Stomach (tissue), 8 donors: ENCODE measurements at regions not wholly inside any gene's neighbourhood (a gene's known extent, or its start where the extent isn't known, plus 50 kb on each side); places are given as distances from the start of the nearest gene placed in this dataset.
"Not testable (repeated sequence)": the region's sequence is repeated elsewhere in the genome, so short reads cannot be mapped to it uniquely, and the experiment has no call there.

Experiments used
- DNase-seq, 2 donors: peaks; one replicate each; pipeline versions ENCODE4 v3.0.0 to v3.0.0-alpha.2; 2013 to 2019
- H3K27ac ChIP-seq, 5 donors: fragments of 200-600 bp in 4 of 5; sonication (generic) in 4 of 5; one replicate each; pipeline ENCODE4 v1.5.1; 2013 to 2019; ENCODE audit warnings: mild to moderate bottlenecking in 1 of 5, moderate library complexity in 1 of 5
- H3K27me3 ChIP-seq, 3 donors: fragments of 200-600 bp; sonication (generic); one replicate each; pipeline ENCODE4 v1.5.1; 2017 to 2019; ENCODE audit warnings: mixed run types in 1 of 3
- H3K36me3 ChIP-seq, 4 donors: fragments of 200-600 bp; sonication (generic); 1 replicate in 3 of 4; 2 replicates in 1 of 4; pipeline ENCODE4 v1.5.1; 2016 to 2019
- H3K4me1 ChIP-seq, 4 donors: fragments of 200-600 bp; sonication (generic); one replicate each; pipeline ENCODE4 v1.5.1; 2016 to 2019
- H3K4me3 ChIP-seq, 4 donors: fragments of 200-600 bp; sonication (generic) in 3 of 4; one replicate each; pipeline ENCODE4 v1.5.1; 2016 to 2019; ENCODE audit warnings: mild to moderate bottlenecking in 1 of 4
- H3K9me3 ChIP-seq, 4 donors: fragments of 200-600 bp; sonication (generic); one replicate each; pipeline ENCODE4 v1.5.1; 2016 to 2019
- EP300 ChIP-seq: sonication (generic); formaldehyde crosslinking; IDR thresholded peaks from one replicate; pipeline ENCODE4 v1.6.1; 2017; ENCODE audit warnings: antibody characterized with exemption
- POLR2A ChIP-seq, 4 donors: fragments of 450-650 bp; IDR thresholded peaks; one replicate each; pipeline ENCODE4 v1.6.1; 2016; ENCODE audit warnings: antibody characterized with exemption in 4 of 4, control low read depth in 2 of 4, mild to moderate bottlenecking in 1 of 4, moderate library complexity in 1 of 4
- POLR2AphosphoS5 ChIP-seq, 3 donors: sonication (generic); formaldehyde crosslinking; IDR thresholded peaks; one replicate each; pipeline ENCODE4 v1.6.1; 2016; ENCODE audit warnings: antibody characterized with exemption in 3 of 3
- WGBS, 5 donors: extraction: QIAGEN DNeasy Blood & Tissue Kit in 3 of 5; methylation state at CpG; one replicate each; pipeline versions ENCODE4 v1.1.5 to v1.1.7; 2013 to 2018; 5-methylcytosine and 5-hydroxymethylcytosine counted together
- intact Hi-C: fragments of 100-400 bp; cut with DNase I; formaldehyde crosslinking; loops from one replicate; pipeline ENCODE4 v1.15.1; 2023; ENCODE audit warnings: low total_unique reads
- TF ChIP-seq, protein P1 (sequence below), 7 experiments: fragments of 450-650 bp in 4 of 7; fragments of 200-600 bp in 3 of 7; sonication (generic) in 3 of 7; IDR thresholded peaks; one replicate each; pipeline ENCODE4 v1.5.1; 2016 to 2019; ENCODE audit warnings: antibody characterized with exemption in 7 of 7, control low read depth in 2 of 7, mild to moderate bottlenecking in 1 of 7
- donor health status: healthy with polysubstance abuse.
- donor health status: Bipolar disorder and iron deficiency.
- donor health status: healthy.

GRCh38 chr7:45296748-45297147 is 139.2 kb downstream of the RAMP3 start:
- DNase-seq, result no peak
- intact Hi-C loops, result no loop called here
- Histone ChIP-seq H3K36me3 (no peaks in the 10 kb centered on the region), H3K4me3 (no peak overlapping the region), H3K27ac (no peak overlapping the region), H3K27me3 (peaks cover 0 to 7% (median 0%) of the 10 kb centered on the region in 3 donors), H3K4me1 (no peaks in the 10 kb centered on the region), H3K9me3 (peaks cover 0 to 4% (median 0%) of the 10 kb centered on the region in 4 donors)
- TF ChIP-seq EP300, result no peak
- TF ChIP-seq POLR2A (IDR thresholded peaks at IDR 0.05), result no peak
- TF ChIP-seq, protein P1, sequence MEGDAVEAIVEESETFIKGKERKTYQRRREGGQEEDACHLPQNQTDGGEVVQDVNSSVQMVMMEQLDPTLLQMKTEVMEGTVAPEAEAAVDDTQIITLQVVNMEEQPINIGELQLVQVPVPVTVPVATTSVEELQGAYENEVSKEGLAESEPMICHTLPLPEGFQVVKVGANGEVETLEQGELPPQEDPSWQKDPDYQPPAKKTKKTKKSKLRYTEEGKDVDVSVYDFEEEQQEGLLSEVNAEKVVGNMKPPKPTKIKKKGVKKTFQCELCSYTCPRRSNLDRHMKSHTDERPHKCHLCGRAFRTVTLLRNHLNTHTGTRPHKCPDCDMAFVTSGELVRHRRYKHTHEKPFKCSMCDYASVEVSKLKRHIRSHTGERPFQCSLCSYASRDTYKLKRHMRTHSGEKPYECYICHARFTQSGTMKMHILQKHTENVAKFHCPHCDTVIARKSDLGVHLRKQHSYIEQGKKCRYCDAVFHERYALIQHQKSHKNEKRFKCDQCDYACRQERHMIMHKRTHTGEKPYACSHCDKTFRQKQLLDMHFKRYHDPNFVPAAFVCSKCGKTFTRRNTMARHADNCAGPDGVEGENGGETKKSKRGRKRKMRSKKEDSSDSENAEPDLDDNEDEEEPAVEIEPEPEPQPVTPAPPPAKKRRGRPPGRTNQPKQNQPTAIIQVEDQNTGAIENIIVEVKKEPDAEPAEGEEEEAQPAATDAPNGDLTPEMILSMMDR (IDR thresholded peaks at IDR 0.05), result no peak
- TF ChIP-seq POLR2AphosphoS5 (IDR thresholded peaks at IDR 0.05), result no peak

DNA sequence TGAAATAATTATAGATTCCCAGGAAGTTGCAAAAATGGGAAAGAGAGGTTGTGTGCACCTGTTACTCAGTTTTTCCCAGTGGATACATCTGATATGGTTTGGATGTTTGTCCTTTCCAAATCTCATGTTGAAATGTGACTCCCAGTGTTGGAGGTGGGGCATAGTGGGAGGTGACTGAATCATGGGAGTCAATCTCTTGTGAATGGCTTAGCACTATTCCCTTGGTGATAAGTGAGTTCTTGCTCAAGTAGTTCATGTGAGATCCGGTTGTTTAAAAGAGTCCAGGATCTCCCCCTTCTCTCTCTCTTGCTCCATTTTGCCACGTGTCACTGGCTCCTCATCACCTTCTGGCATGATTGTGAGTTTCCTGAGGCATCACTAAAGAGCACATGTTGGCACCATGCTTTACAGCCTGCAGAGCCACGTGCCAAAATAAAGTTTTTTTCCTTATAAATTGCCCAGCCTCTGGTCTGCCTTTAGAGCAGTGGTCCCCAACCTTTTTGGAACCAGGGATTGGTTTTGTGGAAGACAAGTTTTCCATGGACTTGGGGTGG is 149.2 kb downstream of the RAMP3 start:
- Histone ChIP-seq H3K4me1 (no peaks in the 10 kb centered on the region), H3K4me3 (no peak overlapping the region), H3K27me3 (no peaks in the 10 kb centered on the region), H3K9me3 (peaks cover 4 to 20% (median 13%) of the 10 kb centered on the region in 4 donors), H3K27ac (no peak overlapping the region), H3K36me3 (no peaks in the 10 kb centered on the region)
- intact Hi-C loops, result no loop called here
- 53 to 65% (median 59%) methylated on average over 3 of the region's 3 CpGs for WGBS, 5 donors
- TF ChIP-seq POLR2AphosphoS5 (IDR thresholded peaks at IDR 0.05) (no peak), EP300 (no peak), POLR2A (IDR thresholded peaks at IDR 0.05) (no peak)
- TF ChIP-seq, protein P1 (IDR thresholded peaks at IDR 0.05), result no peak
- no peak for DNase-seq

- no peak for DNase-seq
- intact Hi-C loops, result no loop called here
Observed at GRCh38 chr7:45311597-45311996, 154.0 kb downstream of the RAMP3 start.

GRCh38 chr7:45315512-45315911 is 157.9 kb downstream of the RAMP3 start:
- peaks cover under 1 to 27% (median 15%) of the 10 kb centered on the region in 4 donors for H3K9me3 ChIP-seq
- H3K27ac ChIP-seq, H3K36me3 ChIP-seq, H3K4me3 ChIP-seq, H3K27me3 ChIP-seq, DNase-seq, intact Hi-C loops, H3K4me1 ChIP-seq: not testable (repeated sequence)
- WGBS, 5 donors, result 85 to 93% (median 93%) methylated on average over 5 to 7 of the region's 7 CpGs

More at GRCh38 chr7:45311597-45311996, 154.0 kb downstream of the RAMP3 start:
- 71 to 90% (median 81%) methylated on average over 3 to 5 of the region's 5 CpGs for WGBS, 5 donors
- no peak overlapping the region for H3K27ac ChIP-seq
- TF ChIP-seq POLR2A (IDR thresholded peaks at IDR 0.05) (no peak), POLR2AphosphoS5 (IDR thresholded peaks at IDR 0.05) (no peak), EP300 (no peak)
- TF ChIP-seq, protein P1 (IDR thresholded peaks at IDR 0.05), result no peak
- no peak overlapping the region for H3K4me3 ChIP-seq
- no peaks in the 10 kb centered on the region for H3K36me3 ChIP-seq
- no peaks in the 10 kb centered on the region for H3K27me3 ChIP-seq
- no peaks in the 10 kb centered on the region for H3K4me1 ChIP-seq
- peaks cover 4 to 34% (median 23%) of the 10 kb centered on the region in 4 donors for H3K9me3 ChIP-seq

GRCh38 chr7:45324683-45325237 is 167.2 kb downstream of the RAMP3 start:
- no peak for DNase-seq
- no peak overlapping the region for H3K4me3 ChIP-seq
- H3K4me1 ChIP-seq, result no peaks in the 10 kb centered on the region
- WGBS, 5 donors, result 58 to 74% (median 65%) methylated on average over 4 of the region's 4 CpGs
- H3K27ac ChIP-seq, result no peak overlapping the region
- no peaks in the 10 kb centered on the region for H3K27me3 ChIP-seq
- peaks cover 0 to 6% (median 2%) of the 10 kb centered on the region in 4 donors for H3K9me3 ChIP-seq
- H3K36me3 ChIP-seq, result no peaks in the 10 kb centered on the region
- TF ChIP-seq, protein P1 (IDR thresholded peaks at IDR 0.05), result no peak
- TF ChIP-seq EP300 (no peak), POLR2A (IDR thresholded peaks at IDR 0.05) (no peak), POLR2AphosphoS5 (IDR thresholded peaks at IDR 0.05) (no peak)
- intact Hi-C loops, result no loop called here
